ENCODE measurements at regions not wholly inside any gene's neighbourhood (a gene's known extent, or its start where the extent isn't known, plus 50 kb on each side); places are given as distances from the start of the nearest gene placed in this dataset.

DNA sequence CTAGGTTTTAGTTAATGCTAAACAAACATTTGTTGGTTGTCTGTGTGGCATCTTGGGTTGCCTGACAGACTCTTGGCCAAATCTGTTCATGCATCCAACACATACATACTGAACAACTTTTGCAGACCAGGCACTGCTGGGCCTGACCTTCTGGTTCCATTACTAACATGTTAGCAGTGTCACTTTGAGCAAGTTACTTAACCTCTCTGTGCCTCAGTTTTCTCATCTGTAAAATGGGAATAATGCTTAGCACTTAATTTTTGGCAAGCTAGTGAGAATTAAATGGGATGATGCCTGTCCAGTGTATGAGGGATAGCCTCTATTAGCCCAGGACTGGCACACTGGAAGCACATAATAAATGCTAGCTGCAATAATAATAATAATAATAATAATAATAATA is 169.9 kb downstream of the DHX35 start:
- TF ChIP-seq, protein P1, sequence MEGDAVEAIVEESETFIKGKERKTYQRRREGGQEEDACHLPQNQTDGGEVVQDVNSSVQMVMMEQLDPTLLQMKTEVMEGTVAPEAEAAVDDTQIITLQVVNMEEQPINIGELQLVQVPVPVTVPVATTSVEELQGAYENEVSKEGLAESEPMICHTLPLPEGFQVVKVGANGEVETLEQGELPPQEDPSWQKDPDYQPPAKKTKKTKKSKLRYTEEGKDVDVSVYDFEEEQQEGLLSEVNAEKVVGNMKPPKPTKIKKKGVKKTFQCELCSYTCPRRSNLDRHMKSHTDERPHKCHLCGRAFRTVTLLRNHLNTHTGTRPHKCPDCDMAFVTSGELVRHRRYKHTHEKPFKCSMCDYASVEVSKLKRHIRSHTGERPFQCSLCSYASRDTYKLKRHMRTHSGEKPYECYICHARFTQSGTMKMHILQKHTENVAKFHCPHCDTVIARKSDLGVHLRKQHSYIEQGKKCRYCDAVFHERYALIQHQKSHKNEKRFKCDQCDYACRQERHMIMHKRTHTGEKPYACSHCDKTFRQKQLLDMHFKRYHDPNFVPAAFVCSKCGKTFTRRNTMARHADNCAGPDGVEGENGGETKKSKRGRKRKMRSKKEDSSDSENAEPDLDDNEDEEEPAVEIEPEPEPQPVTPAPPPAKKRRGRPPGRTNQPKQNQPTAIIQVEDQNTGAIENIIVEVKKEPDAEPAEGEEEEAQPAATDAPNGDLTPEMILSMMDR (conservative IDR thresholded peaks at IDR 0.05 in 1 of 2, IDR thresholded peaks at IDR 0.05 in 1 of 2; ENCODE audit: extremely low read depth in 1 of 2, insufficient read depth in 1 of 2, low read depth in 1 of 2, low read length in 2 of 2), result no peak
- no peak for TF ChIP-seq EZH2 (IDR thresholded peaks at IDR 0.05; ENCODE audit: borderline replicate concordance, low read length)
